H1 (cell line): ENCODE measurements at regions not wholly inside any gene's neighbourhood (a gene's known extent, or its start where the extent isn't known, plus 50 kb on each side); places are given as distances from the start of the nearest gene placed in this dataset.

Experiments
- CTCF ChIA-PET: fragments of 300-600 bp; sonication (Branson Sonifier 250); formaldehyde crosslinking; loops from one replicate; lab custom pipeline; 2021; ENCODE audit not compliant: partially characterized antibody; lab: Charles Lee
- POLR2A ChIA-PET: fragments of 300-600 bp; sonication (Branson Sonifier 250); formaldehyde crosslinking; loops from one replicate; lab custom pipeline; 2021; ENCODE audit warnings: inconsistent platforms; ENCODE audit not compliant: partially characterized antibody; lab: Charles Lee
- DNase-seq, 2 experiments: peaks; one replicate each; pipeline versions ENCODE4 v3.0.0 to v3.0.0-alpha.2; 2010 to 2022; ENCODE audit warnings: low spot score in 2 of 2, low read depth in 1 of 2, mixed read lengths in 1 of 2
- FAIRE-seq: peaks from 2 replicates; lab custom pipeline; 2011; peaks lifted over from hg19 to GRCh38; lab: Jason Lieb, UNC
- H2AFZ ChIP-seq: 2 replicates; pipeline ENCODE4 v1.8.1; 2012; ENCODE audit warnings: low read length, inconsistent platforms
- H2AK5ac ChIP-seq: 2 replicates; pipeline ENCODE4 v1.6.1; 2013; ENCODE audit warnings: low read depth, low read length
- H2BK120ac ChIP-seq: replicated peaks from 2 replicates; pipeline ENCODE3; 2013; ENCODE audit warnings: low read depth, low read length, inconsistent platforms
- H2BK12ac ChIP-seq: 2 replicates; pipeline ENCODE4 v1.6.1; 2013; ENCODE audit warnings: low read depth, low read length
- H2BK15ac ChIP-seq: 2 replicates; pipeline ENCODE4 v1.6.1; 2013; ENCODE audit warnings: low read length
- H2BK20ac ChIP-seq: 2 replicates; pipeline ENCODE4 v1.6.1; 2013; ENCODE audit warnings: low read length
- H2BK5ac ChIP-seq: 2 replicates; pipeline ENCODE4 v1.6.1; 2013; ENCODE audit warnings: low read depth, low read length
- H3K14ac ChIP-seq: 2 replicates; pipeline ENCODE4 v1.6.1; 2013; ENCODE audit warnings: inconsistent platforms; ENCODE audit not compliant: insufficient read length
- H3K18ac ChIP-seq: 2 replicates; pipeline ENCODE4 v1.6.1; 2013; ENCODE audit warnings: low read length; ENCODE audit errors: extremely low read depth
- H3K23ac ChIP-seq: 2 replicates; pipeline ENCODE4 v1.6.1; 2013; ENCODE audit warnings: inconsistent platforms; ENCODE audit not compliant: insufficient read length
- H3K23me2 ChIP-seq: 2 replicates; pipeline ENCODE4 v1.6.1; 2013; ENCODE audit warnings: low read depth, low read length
- H3K27ac ChIP-seq: 2 replicates; pipeline ENCODE4 v1.6.1; 2011; ENCODE audit warnings: low read depth, low read length, inconsistent platforms
- H3K27me3 ChIP-seq, 4 experiments: replicated peaks in 1 of 4; 1 replicate in 1 of 4; 2 replicates in 3 of 4; pipeline versions ENCODE4 v1.6.1 to v1.8.1; 2011 to 2013; ENCODE audit warnings: low read length in 3 of 4, mild to moderate bottlenecking in 3 of 4, inconsistent platforms in 2 of 4, mixed read lengths in 2 of 4, moderate library complexity in 1 of 4; ENCODE audit not compliant: control insufficient read depth in 3 of 4, insufficient read depth in 3 of 4; ENCODE audit errors: extremely low read depth in 1 of 4
- H3K36me3 ChIP-seq, 4 experiments: 2 replicates each; pipeline versions ENCODE4 v1.6.1 to v1.8.1; 2011 to 2013; ENCODE audit warnings: mild to moderate bottlenecking in 4 of 4, low read length in 3 of 4, moderate library complexity in 2 of 4, control low read depth in 1 of 4, inconsistent platforms in 1 of 4; ENCODE audit not compliant: insufficient read depth in 4 of 4, control insufficient read depth in 2 of 4
- H3K4ac ChIP-seq: replicated peaks from 2 replicates; pipeline ENCODE3; 2013; ENCODE audit warnings: low read length, low read depth, mixed read lengths, inconsistent platforms; ENCODE audit not compliant: insufficient read length
- H3K4me1 ChIP-seq, 4 experiments: replicated peaks in 1 of 4; 1 replicate in 1 of 4; 2 replicates in 3 of 4; pipeline versions ENCODE4 v1.6.1 to v1.8.1; 2011 to 2013; ENCODE audit warnings: low read length in 3 of 4, inconsistent platforms in 2 of 4, mixed read lengths in 1 of 4; ENCODE audit not compliant: insufficient read depth in 4 of 4, control insufficient read depth in 3 of 4
- H3K4me2 ChIP-seq, 2 experiments: 2 replicates each; pipeline versions ENCODE4 v1.6.1 to v1.8.1; 2011 to 2013; ENCODE audit warnings: low read depth in 2 of 2, low read length in 2 of 2, control low read depth in 1 of 2, inconsistent platforms in 1 of 2, mild to moderate bottlenecking in 1 of 2; ENCODE audit not compliant: insufficient read depth in 1 of 2
- H3K4me3 ChIP-seq, 4 experiments: fragments of 200-600, 300-600 bp in 1 of 4; sonication (generic), shearing (Covaris generic), sonication (Bioruptor Twin) in 1 of 4; 2 replicates each; pipeline versions ENCODE4 v1.5.1 to v1.8.1; 2011 to 2016; ENCODE audit warnings: low read length in 4 of 4, low read depth in 3 of 4, control low read depth in 2 of 4, inconsistent platforms in 2 of 4, mild to moderate bottlenecking in 2 of 4, mixed read lengths in 1 of 4, moderate library complexity in 1 of 4; ENCODE audit not compliant: insufficient read depth in 2 of 4; ENCODE audit errors: extremely low read depth in 1 of 4
- H3K56ac ChIP-seq: replicated peaks from 2 replicates; pipeline ENCODE3; 2013; ENCODE audit warnings: low read depth, mild to moderate bottlenecking, mixed read lengths, low read length, inconsistent platforms; ENCODE audit not compliant: insufficient read length
- H3K79me1 ChIP-seq: 2 replicates; pipeline ENCODE4 v1.6.1; 2013; ENCODE audit warnings: low read depth, low read length, control low read depth
- H3K79me2 ChIP-seq, 2 experiments: 2 replicates each; pipeline versions ENCODE4 v1.6.1 to v1.8.1; 2012 to 2013; ENCODE audit warnings: low read length in 2 of 2, mild to moderate bottlenecking in 2 of 2, inconsistent platforms in 1 of 2; ENCODE audit not compliant: insufficient read depth in 2 of 2, control insufficient read depth in 1 of 2
- H3K9ac ChIP-seq, 4 experiments: replicated peaks in 1 of 4; 1 replicate in 1 of 4; 2 replicates in 3 of 4; pipeline versions ENCODE4 v1.6.1 to v1.8.1; 2011 to 2013; ENCODE audit warnings: low read depth in 3 of 4, low read length in 3 of 4, control low read depth in 2 of 4, mild to moderate bottlenecking in 2 of 4, moderate library complexity in 2 of 4, inconsistent platforms in 1 of 4; ENCODE audit errors: extremely low read depth in 1 of 4
- H3K9me3 ChIP-seq, 2 experiments: 2 replicates each; pipeline versions ENCODE4 v1.6.1 to v1.8.1; 2012 to 2013; ENCODE audit warnings: mild to moderate bottlenecking in 2 of 2, moderate library complexity in 2 of 2, control low read depth in 1 of 2, inconsistent platforms in 1 of 2, low read depth in 1 of 2, low read length in 1 of 2, mixed read lengths in 1 of 2; ENCODE audit not compliant: insufficient read depth in 2 of 2
- H4K20me1 ChIP-seq, 2 experiments: replicated peaks in 1 of 2; 2 replicates each; pipeline versions ENCODE3 to v1.8.1; 2011 to 2013; ENCODE audit warnings: inconsistent platforms in 2 of 2, low read length in 2 of 2, mild to moderate bottlenecking in 1 of 2; ENCODE audit not compliant: insufficient read depth in 2 of 2, control insufficient read depth in 1 of 2
- H4K5ac ChIP-seq: 2 replicates; pipeline ENCODE4 v1.6.1; 2013; ENCODE audit warnings: low read length, low read depth, mixed read lengths, inconsistent platforms; ENCODE audit not compliant: insufficient read length
- H4K8ac ChIP-seq: 2 replicates; pipeline ENCODE4 v1.8.0; 2013; ENCODE audit warnings: mild to moderate bottlenecking, moderate library complexity, low read length, inconsistent platforms; ENCODE audit not compliant: insufficient read depth; ENCODE audit errors: extremely low read depth
- H4K91ac ChIP-seq: replicated peaks from 2 replicates; pipeline ENCODE3; 2013; ENCODE audit warnings: low read length, mixed read lengths, inconsistent platforms; ENCODE audit not compliant: insufficient read length
- CREB1 ChIP-seq: IDR thresholded peaks from 2 replicates; pipeline ENCODE4 v1.6.1; 2012; ENCODE audit warnings: inconsistent platforms
- JUN ChIP-seq: IDR thresholded peaks from 2 replicates; pipeline ENCODE4 v1.6.1; 2011; ENCODE audit warnings: low read depth, mild to moderate bottlenecking, improper control_type of control experiment, low read length
- WGBS, 2 experiments: shearing (Covaris generic) in 1 of 2; methylation state at CpG; one replicate each; pipeline versions ENCODE4 v1.1.6 to v1.1.7; 2013 to 2015; ENCODE audit warnings: low lambda C conversion rate in 2 of 2, mixed read lengths in 2 of 2, inconsistent platforms in 1 of 2, low coverage in 1 of 2, missing lambda C conversion rate in 1 of 2; ENCODE audit not compliant: insufficient replicate concordance in 2 of 2, insufficient coverage in 1 of 2, insufficient read length in 1 of 2; ENCODE audit errors: extremely low coverage in 1 of 2, missing lambda C conversion rate in 1 of 2; 5-methylcytosine and 5-hydroxymethylcytosine counted together

DNA sequence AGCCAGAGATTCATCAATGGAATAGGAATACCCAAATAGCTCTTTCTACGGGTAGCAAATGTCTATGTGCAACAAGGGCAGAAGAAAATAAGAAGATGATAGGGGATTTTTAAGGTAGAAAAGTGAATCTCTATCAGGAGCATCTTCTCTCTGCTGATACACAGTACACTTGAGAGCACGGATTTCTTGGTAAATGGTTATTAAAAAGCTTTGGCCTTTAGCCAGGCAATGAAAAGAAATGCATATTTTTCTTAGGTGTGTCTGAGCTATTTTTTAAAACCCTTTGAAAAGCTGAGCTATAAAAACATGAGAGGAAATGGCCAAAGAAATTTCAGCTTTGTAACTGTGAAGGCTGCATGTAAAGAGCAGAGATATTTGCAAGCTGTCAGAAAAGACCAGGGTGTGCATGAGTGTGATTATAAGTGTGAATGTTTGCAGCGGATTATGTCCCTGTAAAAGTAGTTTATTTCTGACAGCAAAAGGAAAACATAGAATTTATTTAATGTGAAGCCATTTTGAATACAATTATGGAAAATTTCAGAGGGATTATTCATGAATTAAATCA is 487.1 kb upstream of the PIK3R1 start:
- no peaks in the 10 kb centered on the region for H3K36me3 ChIP-seq
- no peak for TF ChIP-seq JUN
- TF ChIP-seq CREB1: no peak
- no peak overlapping the region for H3K14ac ChIP-seq
- no peaks in the 10 kb centered on the region for H3K79me1 ChIP-seq
- ChIA-PET POLR2A (no interaction called here), CTCF (interaction anchor here (0.5 to 0.8 kb wide), 2 partner anchors 340 to 518 kb away, joined by 4 read pairs; no protein-coding TSS in a partner anchor)
- H3K56ac ChIP-seq: no peak overlapping the region
- no peak overlapping the region for H4K5ac ChIP-seq
- H3K23me2 ChIP-seq: no peaks in the 10 kb centered on the region
- H3K4me2 ChIP-seq: no peak overlapping the region
- no peak overlapping the region for H3K27ac ChIP-seq
- no peak overlapping the region for H3K23ac ChIP-seq
- no peaks in the 10 kb centered on the region for H4K20me1 ChIP-seq
- FAIRE-seq (no peak), DNase-seq (no peak)
- no peak overlapping the region for H2BK20ac ChIP-seq
- no peak overlapping the region for H2BK5ac ChIP-seq
- H3K4me1 ChIP-seq: peaks cover 0 to 6% (median 3%) of the 10 kb centered on the region in 4 experiments; a peak in 3 of 7 replicates
- no peak overlapping the region for H2BK120ac ChIP-seq
- no peak overlapping the region for H2BK12ac ChIP-seq
- 90% methylated on average over 3 of the region's 3 CpGs; no CpG with 5 or more reads in 1 of the 2 experiments for WGBS, 2 experiments
- no peaks in the 10 kb centered on the region for H3K79me2 ChIP-seq
- no peak overlapping the region for H3K4me3 ChIP-seq
- H4K8ac ChIP-seq: no peak overlapping the region
- H3K27me3 ChIP-seq: no peaks in the 10 kb centered on the region
- H2AK5ac ChIP-seq: no peak overlapping the region
- no peak overlapping the region for H2AFZ ChIP-seq
- no peak overlapping the region for H3K9ac ChIP-seq
- H3K4ac ChIP-seq: no peak overlapping the region
- H3K9me3 ChIP-seq: no peaks in the 10 kb centered on the region
- H3K18ac ChIP-seq: no peak overlapping the region
- no peak overlapping the region for H2BK15ac ChIP-seq
- H4K91ac ChIP-seq: no peak overlapping the region
